ENCODE measurements at regions not wholly inside any gene's neighbourhood (a gene's known extent, or its start where the extent isn't known, plus 50 kb on each side); places are given as distances from the start of the nearest gene placed in this dataset.
A peak's percentile ranks its signal among the peaks of the same experiment; 100 is the strongest.
"Not testable (repeated sequence)": the region's sequence is repeated elsewhere in the genome, so short reads cannot be mapped to it uniquely, and the experiment has no call there.

DNA sequence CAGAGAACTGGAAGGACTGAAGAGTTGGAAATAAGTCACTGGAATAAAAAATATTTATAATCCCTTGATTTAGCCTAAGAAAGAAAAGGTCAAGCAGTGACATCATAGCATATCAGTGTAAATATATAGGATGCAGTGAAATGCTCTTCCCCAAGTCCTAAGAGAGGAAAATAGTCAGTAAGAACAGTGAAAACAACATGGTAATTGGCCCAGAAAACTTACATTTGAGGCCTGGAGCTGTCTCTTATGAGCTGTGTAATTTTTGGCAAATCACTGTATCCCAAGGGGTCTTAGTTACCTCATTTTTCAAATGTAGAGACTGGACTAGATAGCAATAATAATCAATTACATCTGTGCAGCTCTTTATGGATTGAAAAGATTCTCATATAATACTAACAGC lies 255.7 kb upstream of the AR start:
- intact Hi-C loops (cut with micrococcal nuclease), result no loop called here
- ATAC-seq (peak; percentile 29), DNase-seq (no peak)

DNA sequence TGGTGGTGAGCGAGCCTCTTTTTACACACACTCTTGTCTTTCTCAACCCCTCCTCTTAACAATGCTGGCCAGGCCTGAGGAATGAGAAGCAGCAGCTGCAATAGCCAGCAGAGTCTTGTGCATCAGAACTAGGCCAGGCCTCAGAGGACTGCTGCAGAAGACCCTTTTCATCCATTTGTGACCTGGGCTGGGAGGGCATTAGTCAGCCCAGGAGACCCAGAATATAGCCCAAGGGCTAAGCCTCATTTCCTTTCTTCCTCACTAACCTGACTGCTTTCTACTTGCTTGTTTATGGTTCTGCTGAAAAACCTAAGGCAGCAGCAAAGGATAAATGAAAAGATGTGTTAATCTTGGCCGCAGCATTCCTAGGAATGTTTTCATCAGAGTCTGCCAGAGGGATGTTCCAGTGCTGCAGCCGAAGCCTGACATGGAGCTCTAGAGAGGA lies 254.7 kb upstream of the AR start:
- ATAC-seq (peak; percentile 85), DNase-seq (no peak)
- intact Hi-C loops (cut with micrococcal nuclease), result no loop called here

DNA sequence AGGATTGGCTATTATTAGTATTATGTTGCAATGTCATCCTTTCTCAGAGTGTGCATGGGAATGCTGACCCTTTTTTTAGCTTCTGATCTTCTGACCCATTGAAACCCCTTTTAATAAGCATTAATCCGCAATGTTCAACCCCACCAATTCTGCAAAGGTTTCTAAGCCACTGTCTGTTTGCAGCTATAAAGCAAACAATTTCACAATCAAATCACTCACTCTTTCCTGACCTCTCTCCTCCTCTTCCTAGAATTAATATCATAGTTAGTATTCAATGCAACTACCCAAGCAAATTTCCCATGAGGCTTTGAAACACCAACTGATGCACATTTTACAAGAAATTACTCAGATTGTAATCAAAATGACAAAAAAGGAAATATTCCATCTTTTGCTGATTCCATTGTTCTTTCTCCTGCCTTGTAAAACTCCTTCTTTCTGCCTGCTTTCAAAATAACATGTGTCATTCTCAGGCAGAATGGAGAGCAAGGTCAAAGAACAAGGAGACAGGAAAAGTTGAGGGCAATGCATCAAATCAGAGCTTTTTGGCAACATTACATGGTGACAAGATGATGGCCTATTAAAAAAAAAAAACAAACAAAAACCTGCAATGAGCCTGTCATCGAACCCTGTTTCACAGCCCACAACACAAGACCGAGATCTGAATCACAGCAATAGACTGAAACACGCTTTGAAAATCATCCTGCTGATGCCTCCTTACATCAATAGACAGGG lies 253.2 kb upstream of the AR start:
- ATAC-seq, result no peak
- intact Hi-C loops (cut with micrococcal nuclease), result no loop called here
- no peak for DNase-seq

DNA sequence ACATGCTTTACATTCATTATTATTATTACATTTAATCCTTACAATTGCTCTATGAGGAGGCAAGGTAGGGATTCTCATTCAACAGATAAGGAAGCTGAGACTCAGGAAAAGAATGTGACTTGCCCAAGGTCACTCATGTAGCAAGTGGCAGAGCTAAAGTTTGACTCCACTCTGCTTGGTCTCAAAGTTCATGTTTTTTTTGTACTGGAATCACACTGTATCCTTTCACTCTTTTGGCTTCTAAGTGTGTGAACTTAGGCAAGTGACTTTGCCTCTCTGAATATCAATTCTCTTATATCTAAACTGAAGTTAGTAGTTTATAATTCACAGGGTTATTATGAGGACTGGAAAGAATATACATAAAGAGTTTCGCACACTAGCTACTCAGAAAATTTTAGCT lies 247.9 kb upstream of the AR start:
- ATAC-seq (no peak), DNase-seq (no peak)
- intact Hi-C loops (cut with micrococcal nuclease), result no loop called here

DNA sequence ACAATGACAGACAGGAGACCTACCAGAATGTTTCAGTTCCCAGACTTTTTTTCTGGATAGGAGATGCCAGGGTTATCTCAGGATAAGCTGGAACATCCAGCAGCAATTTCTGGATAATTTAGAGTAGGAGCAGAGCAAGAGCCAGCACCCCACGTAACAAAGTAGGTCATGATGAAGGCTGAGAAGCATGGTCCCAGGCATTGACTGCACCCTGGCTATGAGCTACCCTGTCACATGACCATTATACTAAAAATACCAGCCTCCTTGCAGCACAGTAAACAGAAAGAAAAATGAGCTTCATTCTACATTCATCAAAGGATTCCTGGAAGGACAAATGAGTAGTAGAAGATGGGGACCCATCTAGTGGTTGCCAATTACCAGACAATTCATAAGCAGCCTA lies 247.4 kb upstream of the AR start:
- intact Hi-C loops (cut with micrococcal nuclease), result no loop called here
- ATAC-seq, result peak; percentile 46

DNA sequence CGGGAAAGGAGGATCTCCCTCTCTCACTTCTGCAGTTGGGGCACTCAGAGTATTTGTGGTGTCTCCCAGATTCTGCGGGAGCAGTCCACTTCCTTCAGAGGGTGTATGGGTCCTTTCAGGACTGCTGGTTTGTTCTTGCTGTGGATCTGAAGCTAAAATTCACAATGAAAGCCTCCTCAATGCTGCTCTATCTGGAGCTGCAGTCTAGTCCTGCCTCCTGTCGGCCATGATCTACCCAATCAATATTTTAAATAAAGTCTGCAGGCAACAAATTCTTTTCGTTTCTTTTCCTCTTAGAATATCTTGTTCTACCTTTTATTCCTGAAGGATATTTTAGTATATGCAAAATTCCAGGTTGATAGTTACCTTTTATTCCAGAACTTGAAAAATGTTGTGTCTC lies 226.1 kb upstream of the AR start:
- ATAC-seq (no peak), DNase-seq (no peak)
- intact Hi-C loops (cut with micrococcal nuclease), result no loop called here

More for the DNA sequence above, 247.4 kb upstream of the AR start:
- DNase-seq, result no peak

DNA sequence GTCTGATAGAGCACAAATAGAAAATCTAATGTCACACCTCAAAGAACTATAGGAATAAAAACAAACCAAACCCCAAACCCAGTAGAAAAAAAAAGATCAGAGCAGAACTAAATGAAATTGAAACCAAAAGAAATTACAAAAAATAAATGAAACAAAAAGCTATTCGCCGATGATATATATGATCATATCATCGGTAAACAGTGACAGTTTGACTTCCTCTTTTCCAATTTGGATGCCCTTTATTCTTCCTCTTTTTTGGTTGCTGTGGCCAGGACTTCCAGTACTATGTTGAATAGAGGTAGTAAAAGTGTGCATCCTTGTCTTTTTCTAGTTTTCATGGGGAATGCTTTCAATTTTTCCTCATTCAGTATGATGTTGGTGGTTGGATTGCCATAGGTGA lies 215.3 kb upstream of the AR start:
- intact Hi-C loops (cut with micrococcal nuclease), result no loop called here
- no peak for DNase-seq
- no peak for ATAC-seq

DNA sequence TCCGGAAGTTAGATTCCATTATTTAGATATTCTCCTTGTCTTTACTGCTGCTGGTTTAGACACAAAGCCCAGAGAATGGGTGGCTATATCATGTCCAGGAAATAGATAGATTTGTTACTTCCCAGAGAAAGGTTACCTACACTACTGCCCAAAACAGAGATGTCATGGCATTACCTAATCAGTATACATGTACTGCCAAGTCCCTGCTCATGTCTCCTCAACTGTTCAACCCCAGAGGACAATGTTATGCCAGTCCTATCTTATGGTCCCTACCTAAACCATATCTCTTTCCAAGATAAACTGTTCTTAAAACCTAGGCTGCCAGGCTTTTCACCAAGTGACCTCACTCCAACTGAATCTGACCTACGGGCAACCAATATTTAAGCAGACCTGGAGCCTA lies 209.5 kb upstream of the AR start:
- ATAC-seq, result no peak
- intact Hi-C loops (cut with micrococcal nuclease), result loop anchor here (10.0 kb wide), 1 partner anchor 590 kb away; no protein-coding TSS in a partner anchor
- no peak for DNase-seq

DNA sequence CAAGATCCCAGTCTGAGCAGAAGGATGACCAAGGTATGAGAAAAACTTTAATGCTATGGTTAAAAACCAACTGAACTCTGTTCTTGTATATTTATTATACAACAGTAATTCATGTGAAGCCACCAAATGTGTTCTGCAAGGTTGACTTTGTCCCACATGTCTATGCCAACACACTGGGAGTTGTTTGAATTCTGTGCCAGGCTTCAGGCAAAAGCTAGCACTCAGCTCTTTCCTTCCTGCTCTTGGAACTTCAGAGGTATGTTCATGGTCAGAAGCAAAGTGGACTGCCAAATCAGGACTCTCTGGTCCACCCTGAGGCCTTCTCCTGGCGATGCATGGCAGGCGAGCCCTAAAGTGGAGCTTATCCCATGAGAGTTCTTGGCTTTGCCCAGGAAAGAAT lies 205.6 kb upstream of the AR start:
- ATAC-seq, result no peak

DNA sequence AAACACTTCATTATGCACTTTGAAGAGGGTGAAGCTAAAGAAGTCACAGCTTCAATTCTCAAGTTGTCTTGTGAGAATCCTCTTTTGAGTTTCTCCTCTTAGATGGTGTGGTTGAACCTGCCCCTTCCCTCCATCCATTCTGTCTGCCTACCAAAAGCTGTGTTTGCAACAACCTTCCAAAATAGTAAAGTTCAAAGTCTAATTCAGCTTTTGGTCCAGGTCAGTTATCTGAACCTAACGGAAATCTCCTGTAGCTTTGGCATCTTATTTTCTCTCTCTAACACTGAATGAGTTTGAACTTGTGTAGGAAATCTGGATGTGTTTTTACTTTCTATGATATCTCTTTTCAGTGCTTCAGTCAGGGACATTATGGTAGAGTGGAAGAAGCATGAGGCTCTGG lies 201.7 kb upstream of the AR start:
- intact Hi-C loops (cut with micrococcal nuclease), result no loop called here
- no peak for ATAC-seq
- DNase-seq, result no peak

More for the DNA sequence above, 205.6 kb upstream of the AR start:
- no peak for DNase-seq
- intact Hi-C loops (cut with micrococcal nuclease), result loop anchor here (10.0 kb wide), 1 partner anchor 593 kb away; no protein-coding TSS in a partner anchor

DNA sequence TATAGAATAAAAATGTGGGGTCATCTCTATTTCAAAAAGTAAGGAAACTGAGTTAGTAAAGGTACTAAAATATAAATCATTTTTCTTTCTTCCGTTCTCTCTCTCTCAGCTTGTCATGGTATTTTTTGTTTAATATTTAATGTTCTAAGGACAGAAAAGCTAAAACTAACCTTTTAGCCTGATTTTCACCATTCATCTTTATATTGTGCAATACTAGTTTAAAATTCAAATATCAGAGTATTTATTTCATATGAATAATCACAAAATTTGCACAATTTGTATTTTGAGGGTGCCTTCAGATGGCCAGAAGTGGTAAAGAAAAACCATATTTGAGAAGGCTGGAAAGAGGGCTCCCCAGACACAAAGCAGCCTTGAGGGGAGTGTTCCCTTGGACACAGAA lies 197.6 kb upstream of the AR start:
- intact Hi-C loops (cut with micrococcal nuclease), result no loop called here
- ATAC-seq, result no peak
- no peak for DNase-seq

DNA sequence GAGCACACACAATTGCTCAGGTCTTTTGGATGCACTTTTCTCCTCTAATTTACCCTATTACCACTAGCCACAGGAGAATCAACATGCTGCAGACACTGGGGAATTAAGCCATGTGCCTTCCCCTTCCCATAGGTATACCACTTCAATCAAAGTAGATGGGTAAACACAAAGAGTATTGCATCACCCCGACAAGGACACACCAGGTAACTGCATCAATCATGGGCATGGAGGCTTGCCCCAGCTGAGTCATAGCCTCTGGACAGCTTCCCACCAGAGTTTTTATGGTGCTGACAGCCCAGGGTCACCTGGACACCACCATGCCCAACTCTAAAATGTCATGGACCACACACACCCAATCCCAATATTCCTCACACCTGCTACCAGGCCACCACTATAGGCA lies 197.2 kb upstream of the AR start:
- no peak for DNase-seq
- intact Hi-C loops (cut with micrococcal nuclease), result no loop called here
- no peak for ATAC-seq

DNA sequence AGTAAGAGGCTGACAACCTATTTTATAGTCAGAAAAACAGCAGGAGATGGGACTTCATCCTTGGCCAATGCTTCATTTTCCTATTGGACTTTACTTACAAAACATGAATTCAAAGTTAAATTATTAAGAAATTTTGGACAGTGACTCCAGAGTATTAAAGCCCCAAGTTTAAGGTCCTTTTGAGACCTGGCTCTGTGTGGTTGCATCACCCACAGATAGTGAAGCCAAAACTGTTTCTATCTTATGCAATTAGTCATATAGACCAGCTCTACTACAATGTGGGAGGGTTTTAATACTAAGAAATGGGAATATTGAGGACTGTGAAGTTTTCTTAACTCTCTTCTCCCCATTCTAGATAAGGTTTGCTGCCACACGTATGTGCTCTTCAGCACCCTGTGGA lies 196.7 kb upstream of the AR start:
- DNase-seq (no peak), ATAC-seq (no peak)
- intact Hi-C loops (cut with micrococcal nuclease), result no loop called here

DNA sequence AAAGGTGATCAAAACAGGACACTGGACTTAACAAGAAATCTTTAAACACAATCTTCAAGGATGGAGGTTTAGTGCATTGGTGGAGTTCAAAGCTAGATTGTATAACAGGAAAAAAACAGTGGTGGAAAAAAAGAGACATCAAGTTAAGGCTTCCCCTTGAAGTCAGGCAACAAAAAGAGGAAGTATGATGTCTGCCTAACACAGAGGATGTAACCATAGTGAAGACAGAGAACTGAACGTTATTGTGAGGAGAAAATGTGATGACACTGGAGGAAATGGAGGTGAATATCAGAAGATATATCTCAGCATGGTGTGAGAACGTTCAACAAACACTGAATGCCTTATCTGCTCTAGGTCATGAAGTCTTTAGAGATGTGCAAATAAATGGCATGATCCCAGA lies 192.4 kb upstream of the AR start:
- intact Hi-C loops (cut with micrococcal nuclease), result no loop called here
- ATAC-seq (no peak), DNase-seq (no peak)

DNA sequence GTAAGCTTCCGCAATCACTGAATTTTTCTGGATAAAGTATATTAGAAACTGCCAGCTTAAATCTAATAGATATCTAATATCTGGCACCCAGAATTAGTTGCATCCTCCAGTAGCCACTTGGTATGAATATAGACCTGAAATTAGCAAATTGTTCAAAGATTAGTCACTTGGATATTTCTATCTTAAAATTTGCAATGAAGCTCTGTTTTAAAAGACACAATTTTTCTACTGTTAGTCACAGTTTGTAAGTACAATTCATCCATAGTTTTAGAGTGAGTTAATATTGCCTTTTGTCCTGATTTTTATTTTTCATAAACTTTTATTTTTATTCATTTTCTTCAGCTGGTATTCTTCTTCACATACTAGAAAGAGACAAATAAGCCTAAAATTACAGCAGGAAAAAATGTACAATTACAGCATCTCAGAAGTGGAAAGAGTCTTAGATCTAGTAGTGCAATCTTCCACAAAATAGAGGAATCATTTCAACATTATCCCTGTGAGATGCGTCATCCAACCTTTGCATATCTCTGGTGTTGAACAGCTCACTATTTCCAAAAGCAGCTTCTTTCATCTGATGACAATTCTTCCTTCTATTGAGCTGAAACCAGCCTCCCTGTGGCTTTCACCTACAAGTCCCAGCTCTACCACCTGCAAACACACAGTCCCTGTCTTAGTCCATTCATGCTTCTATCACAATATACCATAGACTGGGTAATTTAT lies 190.0 kb upstream of the AR start:
- no peak for DNase-seq
- no peak for ATAC-seq
- intact Hi-C loops (cut with micrococcal nuclease), result no loop called here

DNA sequence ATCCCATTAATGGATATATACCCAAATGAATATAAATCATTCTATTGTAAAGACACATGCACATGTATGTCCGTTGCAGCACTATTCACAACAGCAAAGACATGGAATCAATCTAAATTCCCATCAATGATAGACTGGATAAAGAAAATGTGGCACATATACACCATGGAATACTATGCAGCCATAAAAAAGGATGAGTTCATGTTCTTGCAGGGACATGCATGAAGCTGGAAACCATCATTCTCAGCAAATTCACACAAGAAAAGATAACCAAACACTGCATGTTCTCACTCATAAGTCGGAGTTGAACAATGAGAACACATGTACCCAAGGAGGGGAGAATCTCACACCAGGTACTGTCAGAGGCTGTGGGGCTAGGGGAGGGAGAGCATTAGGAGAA lies 182.6 kb upstream of the AR start:
- ATAC-seq; intact Hi-C loops (cut with micrococcal nuclease); DNase-seq: not testable (repeated sequence)

DNA sequence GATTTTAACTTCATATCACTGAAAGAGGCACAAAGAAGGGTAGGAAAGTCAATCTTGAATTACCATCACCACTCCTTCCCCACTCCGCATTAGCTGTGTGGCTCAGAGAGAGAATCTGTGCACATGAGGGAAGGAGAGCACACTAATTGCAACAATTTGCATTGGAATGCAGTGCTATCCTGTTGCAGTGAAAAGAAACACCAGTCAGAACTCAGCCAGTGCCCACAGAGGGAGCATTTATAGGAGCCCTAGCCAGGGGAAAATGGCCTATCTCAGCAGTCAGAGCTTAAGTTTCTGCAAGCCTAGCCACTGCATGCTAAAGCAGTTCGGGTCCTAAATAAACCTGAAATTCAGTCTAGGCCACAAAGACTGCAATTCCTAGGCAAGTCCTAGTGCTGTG lies 159.4 kb upstream of the AR start:
- ATAC-seq, result no peak

DNA sequence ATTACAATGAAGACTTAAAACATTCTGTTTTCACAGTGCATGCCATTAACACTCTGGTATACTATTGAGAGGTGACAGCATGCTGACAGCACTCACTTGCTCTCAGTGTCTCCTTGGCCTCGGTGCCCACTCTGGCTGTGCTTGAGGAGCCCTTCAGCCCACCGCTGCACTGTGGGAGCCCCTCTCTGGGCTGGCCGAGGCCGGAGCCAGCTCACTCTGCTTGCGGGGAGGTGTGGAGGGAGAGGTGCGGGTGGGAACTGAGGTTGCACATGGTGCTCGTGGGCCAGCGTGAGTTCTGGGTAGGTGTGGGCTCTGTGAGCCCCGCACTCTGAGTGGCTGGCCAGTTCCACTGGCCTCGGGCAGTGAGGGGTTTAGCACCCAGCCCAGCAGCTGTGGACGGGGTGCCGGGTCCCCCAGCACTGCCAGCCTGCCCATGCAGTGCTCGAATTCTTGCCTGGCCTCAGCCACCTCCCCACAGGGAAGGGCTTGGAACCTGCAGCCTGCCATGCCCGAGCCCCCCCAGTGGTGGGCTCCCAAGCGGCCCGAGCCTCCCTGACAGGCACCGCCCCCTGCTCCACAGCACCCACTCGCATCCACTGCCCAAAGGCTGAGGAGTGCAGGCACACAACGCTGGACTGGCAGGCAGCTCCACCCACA lies 135.3 kb upstream of the AR start:
- intact Hi-C loops (cut with micrococcal nuclease), result no loop called here
- no peak for DNase-seq
- ATAC-seq, result no peak

More for the DNA sequence above, 159.4 kb upstream of the AR start:
- DNase-seq, result no peak
- intact Hi-C loops (cut with micrococcal nuclease), result no loop called here

DNA sequence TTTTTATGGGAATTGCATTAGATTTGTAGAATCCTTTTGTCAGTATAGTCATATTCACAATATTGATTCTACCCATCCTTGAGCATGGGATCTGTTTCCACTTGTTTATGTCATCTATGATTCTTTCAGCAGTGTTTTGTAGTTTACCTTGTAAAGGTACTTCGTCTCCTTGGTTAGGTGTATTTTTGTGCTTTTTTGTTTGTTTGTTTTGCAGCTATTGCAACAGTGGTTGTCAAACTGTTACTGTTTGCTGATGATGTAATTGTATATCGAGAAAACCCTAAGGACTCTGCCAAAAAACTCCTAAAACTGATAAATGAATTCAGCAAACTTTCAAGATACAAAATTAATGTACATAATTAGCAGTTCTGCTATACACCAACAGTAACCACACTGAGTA lies 127.9 kb upstream of the AR start:
- ATAC-seq (no peak), DNase-seq (no peak)
- intact Hi-C loops (cut with micrococcal nuclease), result no loop called here

DNA sequence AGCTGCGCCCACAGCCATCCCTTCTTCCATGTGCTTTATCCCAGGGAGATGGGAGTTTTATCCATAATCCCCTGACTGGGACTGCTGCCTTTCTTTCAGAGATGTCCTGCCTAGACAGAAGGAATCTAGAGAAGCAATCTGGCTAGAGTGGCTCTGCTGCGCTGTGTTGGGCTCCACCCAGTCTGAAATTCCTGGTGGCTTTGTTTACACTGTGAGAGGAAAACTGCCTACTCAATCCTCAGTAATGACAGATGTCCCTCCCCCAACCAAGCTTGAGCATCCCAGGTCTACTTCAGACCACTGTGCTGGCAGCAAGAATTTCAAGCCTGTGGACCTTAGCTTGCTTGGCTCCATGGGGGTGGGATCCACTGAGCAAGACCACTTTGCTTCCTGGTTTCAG lies 116.9 kb upstream of the AR start:
- no peak for DNase-seq
- no peak for ATAC-seq
- intact Hi-C loops (cut with micrococcal nuclease), result no loop called here

All from left ventricle myocardium superior (tissue), 1 donor.